Jurkat, Clone E6-1 (cell line): ENCODE measurements at regions not wholly inside any gene's neighbourhood (a gene's known extent, or its start where the extent isn't known, plus 50 kb on each side); places are given as distances from the start of the nearest gene placed in this dataset.
"Not testable (repeated sequence)": the region's sequence is repeated elsewhere in the genome, so short reads cannot be mapped to it uniquely, and the experiment has no call there.

Experiments used
- DNase-seq: peaks from one replicate; pipeline ENCODE4 v3.0.0-alpha.2; 2011; ENCODE audit warnings: low read depth, low spot score
- H3K4me3 ChIP-seq: 2 replicates; pipeline ENCODE4 v1.5.1; 2011; ENCODE audit warnings: mild to moderate bottlenecking, low read length, control low read depth, moderate library complexity

GRCh38 chr3:169029674-169030285 lies 633.7 kb downstream of the MECOM start:
- DNase-seq: no peak
- no peak overlapping the region for H3K4me3 ChIP-seq

- no peak for DNase-seq
- no peak overlapping the region for H3K4me3 ChIP-seq
These were observed 634.8 kb downstream of the MECOM start for GRCh38 chr3:169028716-169029115.

- DNase-seq: no peak
- no peak overlapping the region for H3K4me3 ChIP-seq
These were observed 636.8 kb downstream of the MECOM start for GRCh38 chr3:169026543-169027182.

- DNase-seq: no peak
- H3K4me3 ChIP-seq: no peak overlapping the region
These were observed 641.1 kb downstream of the MECOM start for GRCh38 chr3:169022457-169022856.

- DNase-seq: no peak
- no peak overlapping the region for H3K4me3 ChIP-seq
These were observed 643.1 kb downstream of the MECOM start for GRCh38 chr3:169020371-169020770.

- no peak overlapping the region for H3K4me3 ChIP-seq
- DNase-seq: no peak
These were observed 654.1 kb downstream of the MECOM start for GRCh38 chr3:169009453-169009852.

- H3K4me3 ChIP-seq: no peak overlapping the region
- DNase-seq: no peak
These were observed 654.6 kb downstream of the MECOM start for GRCh38 chr3:169008776-169009358.

GRCh38 chr3:169007145-169007544 lies 656.4 kb downstream of the MECOM start:
- no peak for DNase-seq
- no peak overlapping the region for H3K4me3 ChIP-seq

- H3K4me3 ChIP-seq, DNase-seq: not testable (repeated sequence)
These were observed 657.1 kb downstream of the MECOM start for GRCh38 chr3:169006398-169006797.

- H3K4me3 ChIP-seq: no peak overlapping the region
- no peak for DNase-seq
These were observed 660.8 kb downstream of the MECOM start for GRCh38 chr3:169002689-169003088.

- no peak overlapping the region for H3K4me3 ChIP-seq
- no peak for DNase-seq
These were observed 664.7 kb downstream of the MECOM start for GRCh38 chr3:168998792-168999191.

GRCh38 chr3:168997488-168997887 lies 666.0 kb downstream of the MECOM start:
- H3K4me3 ChIP-seq: no peak overlapping the region
- no peak for DNase-seq

GRCh38 chr3:168996622-168997021 lies 666.9 kb downstream of the MECOM start:
- H3K4me3 ChIP-seq: no peak overlapping the region
- no peak for DNase-seq

- H3K4me3 ChIP-seq: no peak overlapping the region
- DNase-seq: no peak
These were observed 668.4 kb downstream of the MECOM start for GRCh38 chr3:168995129-168995528.

GRCh38 chr3:168991803-168992202 lies 671.7 kb downstream of the MECOM start:
- no peak overlapping the region for H3K4me3 ChIP-seq
- no peak for DNase-seq

- DNase-seq: no peak
- no peak overlapping the region for H3K4me3 ChIP-seq
These were observed 672.9 kb downstream of the MECOM start for GRCh38 chr3:168990621-168991020.

GRCh38 chr3:168990134-168990533 lies 673.4 kb downstream of the MECOM start:
- no peak for DNase-seq

GRCh38 chr3:168989396-168989795 lies 674.1 kb downstream of the MECOM start:
- no peak overlapping the region for H3K4me3 ChIP-seq
- DNase-seq: no peak

More at GRCh38 chr3:168990134-168990533, 673.4 kb downstream of the MECOM start:
- no peak overlapping the region for H3K4me3 ChIP-seq

- DNase-seq: no peak
- H3K4me3 ChIP-seq: no peak overlapping the region
These were observed 674.7 kb downstream of the MECOM start for GRCh38 chr3:168988853-168989252.

GRCh38 chr3:168984872-168985271 lies 678.6 kb downstream of the MECOM start:
- no peak overlapping the region for H3K4me3 ChIP-seq
- DNase-seq: no peak

- no peak for DNase-seq
- no peak overlapping the region for H3K4me3 ChIP-seq
These were observed 680.5 kb downstream of the MECOM start for GRCh38 chr3:168983046-168983445.
